Suprapubic skin (tissue), 4 donors: ENCODE measurements at regions not wholly inside any gene's neighbourhood (a gene's known extent, or its start where the extent isn't known, plus 50 kb on each side); places are given as distances from the start of the nearest gene placed in this dataset.
A peak's percentile ranks its signal among the peaks of the same experiment; 100 is the strongest.

ENCODE experiments used
- DNase-seq, 2 donors: peaks; one replicate each; pipeline ENCODE4 v3.0.0-alpha.2; 2019; ENCODE audit warnings: low spot score in 2 of 2
- H3K27ac ChIP-seq: fragments of 200-600 bp; sonication (generic); one replicate; pipeline ENCODE4 v1.5.1; 2019
- H3K27me3 ChIP-seq: fragments of 200-600 bp; sonication (generic); one replicate; pipeline ENCODE4 v1.5.1; 2019
- H3K36me3 ChIP-seq: fragments of 200-600 bp; sonication (generic); one replicate; pipeline ENCODE4 v1.5.1; 2019
- H3K4me1 ChIP-seq: fragments of 200-600 bp; sonication (generic); one replicate; pipeline ENCODE4 v1.5.1; 2019
- H3K4me3 ChIP-seq: fragments of 200-600 bp; sonication (generic); one replicate; pipeline ENCODE4 v1.5.1; 2019; ENCODE audit warnings: mild to moderate bottlenecking
- H3K9me3 ChIP-seq: fragments of 200-600 bp; sonication (generic); one replicate; pipeline ENCODE4 v1.5.1; 2019
- EP300 ChIP-seq: sonication (generic); formaldehyde crosslinking; IDR thresholded peaks from one replicate; pipeline ENCODE4 v1.6.1; 2017; ENCODE audit warnings: antibody characterized with exemption
- POLR2A ChIP-seq, 2 donors: fragments of 450-650 bp; IDR thresholded peaks; one replicate each; pipeline ENCODE4 v1.6.1; 2017; ENCODE audit warnings: antibody characterized with exemption in 2 of 2, mild to moderate bottlenecking in 2 of 2, moderate library complexity in 2 of 2
- POLR2AphosphoS5 ChIP-seq, 3 donors: sonication (generic); formaldehyde crosslinking; IDR thresholded peaks; one replicate each; pipeline ENCODE4 v1.6.1; 2017; ENCODE audit warnings: antibody characterized with exemption in 3 of 3
- WGBS: methylation state at CpG from one replicate; pipeline ENCODE4 v1.1.5; 2018; 5-methylcytosine and 5-hydroxymethylcytosine counted together
- TF ChIP-seq, protein P1 (sequence below), 2 donors: fragments of 200-600 bp in 1 of 2; fragments of 450-650 bp in 1 of 2; sonication (generic) in 1 of 2; IDR thresholded peaks; one replicate each; pipeline ENCODE4 v1.5.1; 2016 to 2019; ENCODE audit warnings: antibody characterized with exemption in 2 of 2, mild to moderate bottlenecking in 1 of 2, moderate library complexity in 1 of 2

- no peak overlapping the region for H3K4me3 ChIP-seq
- no peak overlapping the region for H3K27ac ChIP-seq
- no peaks in the 10 kb centered on the region for H3K9me3 ChIP-seq
- 84% methylated on average over 18 of the region's 18 CpGs for WGBS
- peak in 1 of 2 donors; percentile 50 for DNase-seq
- H3K36me3 ChIP-seq = no peaks in the 10 kb centered on the region
- TF ChIP-seq POLR2A (IDR thresholded peaks at IDR 0.05) (no peak), EP300 (no peak), POLR2AphosphoS5 (IDR thresholded peaks at IDR 0.05) (no peak)
- TF ChIP-seq, protein P1, sequence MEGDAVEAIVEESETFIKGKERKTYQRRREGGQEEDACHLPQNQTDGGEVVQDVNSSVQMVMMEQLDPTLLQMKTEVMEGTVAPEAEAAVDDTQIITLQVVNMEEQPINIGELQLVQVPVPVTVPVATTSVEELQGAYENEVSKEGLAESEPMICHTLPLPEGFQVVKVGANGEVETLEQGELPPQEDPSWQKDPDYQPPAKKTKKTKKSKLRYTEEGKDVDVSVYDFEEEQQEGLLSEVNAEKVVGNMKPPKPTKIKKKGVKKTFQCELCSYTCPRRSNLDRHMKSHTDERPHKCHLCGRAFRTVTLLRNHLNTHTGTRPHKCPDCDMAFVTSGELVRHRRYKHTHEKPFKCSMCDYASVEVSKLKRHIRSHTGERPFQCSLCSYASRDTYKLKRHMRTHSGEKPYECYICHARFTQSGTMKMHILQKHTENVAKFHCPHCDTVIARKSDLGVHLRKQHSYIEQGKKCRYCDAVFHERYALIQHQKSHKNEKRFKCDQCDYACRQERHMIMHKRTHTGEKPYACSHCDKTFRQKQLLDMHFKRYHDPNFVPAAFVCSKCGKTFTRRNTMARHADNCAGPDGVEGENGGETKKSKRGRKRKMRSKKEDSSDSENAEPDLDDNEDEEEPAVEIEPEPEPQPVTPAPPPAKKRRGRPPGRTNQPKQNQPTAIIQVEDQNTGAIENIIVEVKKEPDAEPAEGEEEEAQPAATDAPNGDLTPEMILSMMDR (IDR thresholded peaks at IDR 0.05) = no peak
- peaks cover 57% of the 10 kb centered on the region for H3K4me1 ChIP-seq
- no peaks in the 10 kb centered on the region for H3K27me3 ChIP-seq
Measured at GRCh38 chr17:77312061-77312701, 171.4 kb downstream of the SEC14L1 start.

DNA sequence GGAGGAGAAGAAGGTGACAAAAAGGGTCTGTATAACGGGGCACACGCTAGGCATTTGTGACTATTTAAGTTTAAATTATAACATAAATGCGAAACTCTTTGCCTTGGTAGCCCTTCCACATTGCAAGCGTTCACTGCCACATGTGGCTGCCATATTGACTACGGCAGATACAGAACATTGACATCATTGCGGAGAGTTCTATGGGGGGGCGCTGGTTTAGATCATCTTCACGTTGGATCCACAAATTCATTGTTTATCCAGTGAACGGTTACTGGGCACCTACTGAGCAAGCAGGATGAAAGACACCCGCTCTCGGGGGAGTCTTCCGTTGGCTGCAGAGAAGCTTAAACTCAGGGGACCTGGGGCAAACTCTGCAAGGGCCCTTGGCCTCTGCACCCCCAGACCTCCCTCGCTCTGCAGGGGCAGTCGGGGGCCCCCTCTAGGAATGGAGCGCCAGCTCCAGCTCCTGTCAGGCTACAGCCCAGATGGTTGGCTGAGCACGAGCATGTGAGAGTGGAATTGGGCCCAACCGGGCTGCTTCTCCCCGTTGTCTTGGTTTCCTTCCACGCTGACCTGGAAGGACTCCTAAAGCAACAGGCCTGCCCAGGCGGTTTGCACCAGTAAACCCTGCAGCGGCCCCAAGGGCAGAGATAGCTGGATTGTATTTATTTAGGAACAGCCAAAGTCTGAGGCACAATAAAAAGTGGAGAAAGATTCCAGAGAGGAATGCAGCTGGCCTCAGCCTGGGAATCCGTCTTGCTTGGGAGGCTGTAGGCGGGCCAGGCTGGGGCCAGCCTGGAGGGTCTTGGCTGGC lies 172.2 kb downstream of the SEC14L1 start:
- 60% methylated on average over 15 of the region's 23 CpGs for WGBS
- DNase-seq = peak in 1 of 2 donors; percentile 72
- H3K27ac ChIP-seq = peak overlapping the region; percentile 13
- no peaks in the 10 kb centered on the region for H3K27me3 ChIP-seq
- H3K4me1 ChIP-seq = peaks cover 49% of the 10 kb centered on the region
- no peaks in the 10 kb centered on the region for H3K9me3 ChIP-seq
- no peaks in the 10 kb centered on the region for H3K36me3 ChIP-seq
- no peak overlapping the region for H3K4me3 ChIP-seq
- TF ChIP-seq, protein P1 (IDR thresholded peaks at IDR 0.05) = no peak
- TF ChIP-seq EP300 (no peak), POLR2AphosphoS5 (IDR thresholded peaks at IDR 0.05) (peak in 1 of 3 donors; percentile 59), POLR2A (IDR thresholded peaks at IDR 0.05) (no peak)

- no peak for TF ChIP-seq POLR2A (IDR thresholded peaks at IDR 0.05)
- no peak for TF ChIP-seq POLR2AphosphoS5 (IDR thresholded peaks at IDR 0.05)
- no peak for TF ChIP-seq EP300
- TF ChIP-seq, protein P1 (IDR thresholded peaks at IDR 0.05) = no peak
- WGBS = 68% methylated on average over 6 of the region's 7 CpGs
- Histone ChIP-seq H3K9me3 (no peaks in the 10 kb centered on the region), H3K27me3 (no peaks in the 10 kb centered on the region), H3K36me3 (no peaks in the 10 kb centered on the region), H3K27ac (peak overlapping the region; percentile 13), H3K4me1 (peaks cover 49% of the 10 kb centered on the region), H3K4me3 (no peak overlapping the region)
- DNase-seq = peak in 1 of 2 donors; percentile 40
Measured at GRCh38 chr17:77313831-77314230, 173.1 kb downstream of the SEC14L1 start.

DNA sequence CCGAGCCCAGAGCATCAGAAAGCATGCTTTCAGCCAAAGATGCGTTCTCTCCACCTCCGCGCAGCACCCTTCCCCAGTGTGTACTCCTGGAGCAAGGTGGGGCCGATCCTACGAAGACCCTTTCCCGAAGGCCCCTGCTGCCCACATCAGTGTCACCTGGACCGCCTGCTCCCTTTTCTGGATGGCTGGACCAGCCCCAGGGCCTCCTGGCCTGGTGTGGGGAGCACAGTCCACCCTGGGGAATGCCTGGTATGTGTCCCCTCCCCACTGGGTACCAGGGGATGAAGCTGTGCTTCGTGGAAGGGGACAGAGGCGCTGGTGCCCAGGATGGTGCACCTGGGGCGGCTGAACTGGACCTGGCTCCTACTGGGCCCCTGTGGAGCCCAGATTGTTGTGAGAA lies 173.8 kb downstream of the SEC14L1 start:
- H3K4me1 ChIP-seq = peaks cover 49% of the 10 kb centered on the region
- no peak overlapping the region for H3K4me3 ChIP-seq
- TF ChIP-seq POLR2A (IDR thresholded peaks at IDR 0.05) (no peak), POLR2AphosphoS5 (IDR thresholded peaks at IDR 0.05) (no peak), EP300 (no peak)
- TF ChIP-seq, protein P1 (IDR thresholded peaks at IDR 0.05) = no peak
- no peaks in the 10 kb centered on the region for H3K9me3 ChIP-seq
- H3K27ac ChIP-seq = no peak overlapping the region
- no peaks in the 10 kb centered on the region for H3K27me3 ChIP-seq
- H3K36me3 ChIP-seq = no peaks in the 10 kb centered on the region
- DNase-seq = peak in 1 of 2 donors; percentile 64
- WGBS = 98% methylated on average over 6 of the region's 11 CpGs

- Histone ChIP-seq H3K4me3 (no peak overlapping the region), H3K27me3 (no peaks in the 10 kb centered on the region), H3K36me3 (no peaks in the 10 kb centered on the region), H3K27ac (no peak overlapping the region), H3K4me1 (peaks cover 51% of the 10 kb centered on the region), H3K9me3 (no peaks in the 10 kb centered on the region)
- 89% methylated on average over 7 of the region's 8 CpGs for WGBS
- no peak for TF ChIP-seq EP300
- DNase-seq = peak in 1 of 2 donors; percentile 37
Measured at GRCh38 chr17:77315010-77315409, 174.2 kb downstream of the SEC14L1 start.
